Panc1 (cell line): ENCODE measurements at regions not wholly inside any gene's neighbourhood (a gene's known extent, or its start where the extent isn't known, plus 50 kb on each side); places are given as distances from the start of the nearest gene placed in this dataset.

Source experiments
- ATAC-seq: fragments of 200-7000 bp; cut with Tn5 transposase; 2 replicates; pipeline ENCODE4 v1.9.1; 2020; ENCODE audit warnings: mild to moderate bottlenecking, moderate library complexity
- BruUV-seq: library from RNA; stranded (reverse); fragments of 400-500 nt; replicated peaks from 2 replicates; lab custom pipeline; 2021; lab: Mats Ljungman, UMichigan
- CTCF ChIA-PET: fragments of 300-600 bp; sonication (Branson Sonifier 250); formaldehyde crosslinking; loops from one replicate; lab custom pipeline; 2022; ENCODE audit warnings: antibody characterized with exemption; lab: Charles Lee
- POLR2A ChIA-PET: fragments of 300-600 bp; sonication (Branson Sonifier 250); formaldehyde crosslinking; loops from one replicate; lab custom pipeline; 2022; ENCODE audit warnings: antibody characterized with exemption; lab: Charles Lee
- DNase-seq: peaks from one replicate; pipeline ENCODE4 v3.0.0-alpha.2; 2010; ENCODE audit warnings: low read depth, low spot score
- H3K27ac ChIP-seq: 2 replicates; pipeline ENCODE4 v1.5.1; 2011; ENCODE audit warnings: mild to moderate bottlenecking, low read length, inconsistent platforms
- H3K27me3 ChIP-seq: fragments of 200-500 bp; sonication (Bioruptor generic); 2 replicates; pipeline ENCODE4 v1.6.0; 2014; ENCODE audit warnings: low read length, inconsistent platforms; ENCODE audit not compliant: control insufficient read depth, insufficient read depth
- H3K36me3 ChIP-seq: fragments of 200-500 bp; sonication (Bioruptor generic); 2 replicates; pipeline ENCODE4 v1.5.1; 2014; ENCODE audit warnings: inconsistent platforms, mild to moderate bottlenecking, low read length, moderate library complexity; ENCODE audit not compliant: control insufficient read depth, insufficient read depth
- H3K4me1 ChIP-seq: 2 replicates; pipeline ENCODE4 v1.5.1; 2011; ENCODE audit warnings: inconsistent platforms, mild to moderate bottlenecking, low read length, moderate library complexity; ENCODE audit not compliant: control insufficient read depth, insufficient read depth
- H3K4me3 ChIP-seq, 2 experiments: 2 replicates each; pipeline ENCODE4 v1.5.1; 2011 to 2012; ENCODE audit warnings: low read depth in 2 of 2, low read length in 2 of 2, mild to moderate bottlenecking in 2 of 2, inconsistent platforms in 1 of 2, moderate library complexity in 1 of 2
- H3K9me3 ChIP-seq: fragments of 200-500 bp; sonication (Bioruptor generic); 2 replicates; pipeline ENCODE4 v1.5.1; 2014; ENCODE audit warnings: low read depth, mild to moderate bottlenecking, inconsistent platforms, low read length, moderate library complexity; ENCODE audit not compliant: control insufficient read depth, insufficient read depth
- POLR2AphosphoS5 ChIP-seq: IDR thresholded peaks from 2 replicates; pipeline ENCODE4 v1.6.1; 2012; ENCODE audit warnings: mild to moderate bottlenecking, low read depth, low read length, moderate library complexity
- SIN3A ChIP-seq: IDR thresholded peaks from 2 replicates; pipeline ENCODE4 v1.6.1; 2012; ENCODE audit warnings: low read depth, mild to moderate bottlenecking, low read length, moderate library complexity, borderline replicate concordance; ENCODE audit not compliant: insufficient read depth
- TCF7L2 ChIP-seq: IDR thresholded peaks from 2 replicates; pipeline ENCODE4 v1.6.1; 2011; ENCODE audit warnings: mild to moderate bottlenecking, low read depth, low read length, inconsistent platforms
- in situ Hi-C: cut with HindIII; loops from 2 replicates; pipeline ENCODE4 v1.10.0; 2016; ENCODE audit warnings: low sequenced_read_pairs, low pct_unique_long_range_greater_than_20kb
- intact Hi-C: fragments of 100-400 bp; cut with micrococcal nuclease; formaldehyde crosslinking; loops from one replicate; pipeline ENCODE4 v1.10.0; 2022; ENCODE audit not compliant: unreplicated experiment
- TF ChIP-seq, protein P1 (sequence below), 2 experiments: IDR thresholded peaks; 2 replicates each; pipeline ENCODE4 v1.6.1; 2011 to 2012; ENCODE audit warnings: low read depth in 2 of 2, control low read depth in 1 of 2, low read length in 1 of 2, mild to moderate bottlenecking in 1 of 2, moderate library complexity in 1 of 2; ENCODE audit not compliant: insufficient read depth in 1 of 2
- TF ChIP-seq, protein P2 (sequence below): fragments of 450-650 bp; IDR thresholded peaks from 2 replicates; pipeline ENCODE4 v1.5.1; 2017; ENCODE audit warnings: mild to moderate bottlenecking

DNA sequence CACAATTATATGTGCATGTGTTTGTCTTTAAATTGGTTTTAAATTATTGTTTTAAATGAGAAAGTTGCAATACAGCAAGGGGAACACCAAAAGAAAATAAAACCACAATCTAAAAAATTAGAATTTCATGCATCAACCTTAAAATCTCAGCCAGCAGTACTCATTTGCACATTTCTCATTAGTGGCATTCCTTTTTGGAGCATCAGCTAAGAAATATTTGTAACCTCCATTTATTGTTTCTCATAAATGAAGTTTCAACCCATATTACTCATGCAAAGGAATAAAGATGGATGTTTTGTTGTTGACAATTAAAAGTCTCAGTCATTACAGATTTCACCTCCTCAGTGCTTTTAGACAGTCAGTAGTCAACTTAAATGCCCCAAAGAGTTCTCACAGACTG lies 160.1 kb downstream of the TBX15 start:
- Histone ChIP-seq H3K27me3 (no peaks in the 10 kb centered on the region), H3K27ac (no peak overlapping the region), H3K4me3 (no peak overlapping the region), H3K4me1 (no peaks in the 10 kb centered on the region), H3K9me3 (no peaks in the 10 kb centered on the region), H3K36me3 (no peaks in the 10 kb centered on the region)
- no peak for ATAC-seq
- no TSS peak for BruUV-seq
- intact Hi-C loops = no loop called here
- in situ Hi-C loops = no loop called here
- ChIA-PET CTCF (no interaction called here), POLR2A (no interaction called here)
- no peak for DNase-seq
- TF ChIP-seq, protein P1, sequence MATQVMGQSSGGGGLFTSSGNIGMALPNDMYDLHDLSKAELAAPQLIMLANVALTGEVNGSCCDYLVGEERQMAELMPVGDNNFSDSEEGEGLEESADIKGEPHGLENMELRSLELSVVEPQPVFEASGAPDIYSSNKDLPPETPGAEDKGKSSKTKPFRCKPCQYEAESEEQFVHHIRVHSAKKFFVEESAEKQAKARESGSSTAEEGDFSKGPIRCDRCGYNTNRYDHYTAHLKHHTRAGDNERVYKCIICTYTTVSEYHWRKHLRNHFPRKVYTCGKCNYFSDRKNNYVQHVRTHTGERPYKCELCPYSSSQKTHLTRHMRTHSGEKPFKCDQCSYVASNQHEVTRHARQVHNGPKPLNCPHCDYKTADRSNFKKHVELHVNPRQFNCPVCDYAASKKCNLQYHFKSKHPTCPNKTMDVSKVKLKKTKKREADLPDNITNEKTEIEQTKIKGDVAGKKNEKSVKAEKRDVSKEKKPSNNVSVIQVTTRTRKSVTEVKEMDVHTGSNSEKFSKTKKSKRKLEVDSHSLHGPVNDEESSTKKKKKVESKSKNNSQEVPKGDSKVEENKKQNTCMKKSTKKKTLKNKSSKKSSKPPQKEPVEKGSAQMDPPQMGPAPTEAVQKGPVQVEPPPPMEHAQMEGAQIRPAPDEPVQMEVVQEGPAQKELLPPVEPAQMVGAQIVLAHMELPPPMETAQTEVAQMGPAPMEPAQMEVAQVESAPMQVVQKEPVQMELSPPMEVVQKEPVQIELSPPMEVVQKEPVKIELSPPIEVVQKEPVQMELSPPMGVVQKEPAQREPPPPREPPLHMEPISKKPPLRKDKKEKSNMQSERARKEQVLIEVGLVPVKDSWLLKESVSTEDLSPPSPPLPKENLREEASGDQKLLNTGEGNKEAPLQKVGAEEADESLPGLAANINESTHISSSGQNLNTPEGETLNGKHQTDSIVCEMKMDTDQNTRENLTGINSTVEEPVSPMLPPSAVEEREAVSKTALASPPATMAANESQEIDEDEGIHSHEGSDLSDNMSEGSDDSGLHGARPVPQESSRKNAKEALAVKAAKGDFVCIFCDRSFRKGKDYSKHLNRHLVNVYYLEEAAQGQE (IDR thresholded peaks at IDR 0.05; ENCODE audit: insufficient read depth in 1 of 2, low read depth in 2 of 2, low read length in 1 of 2) = no peak
- no peak for TF ChIP-seq SIN3A
- TF ChIP-seq POLR2AphosphoS5 = no peak
- TF ChIP-seq TCF7L2 = no peak
- TF ChIP-seq, protein P2, sequence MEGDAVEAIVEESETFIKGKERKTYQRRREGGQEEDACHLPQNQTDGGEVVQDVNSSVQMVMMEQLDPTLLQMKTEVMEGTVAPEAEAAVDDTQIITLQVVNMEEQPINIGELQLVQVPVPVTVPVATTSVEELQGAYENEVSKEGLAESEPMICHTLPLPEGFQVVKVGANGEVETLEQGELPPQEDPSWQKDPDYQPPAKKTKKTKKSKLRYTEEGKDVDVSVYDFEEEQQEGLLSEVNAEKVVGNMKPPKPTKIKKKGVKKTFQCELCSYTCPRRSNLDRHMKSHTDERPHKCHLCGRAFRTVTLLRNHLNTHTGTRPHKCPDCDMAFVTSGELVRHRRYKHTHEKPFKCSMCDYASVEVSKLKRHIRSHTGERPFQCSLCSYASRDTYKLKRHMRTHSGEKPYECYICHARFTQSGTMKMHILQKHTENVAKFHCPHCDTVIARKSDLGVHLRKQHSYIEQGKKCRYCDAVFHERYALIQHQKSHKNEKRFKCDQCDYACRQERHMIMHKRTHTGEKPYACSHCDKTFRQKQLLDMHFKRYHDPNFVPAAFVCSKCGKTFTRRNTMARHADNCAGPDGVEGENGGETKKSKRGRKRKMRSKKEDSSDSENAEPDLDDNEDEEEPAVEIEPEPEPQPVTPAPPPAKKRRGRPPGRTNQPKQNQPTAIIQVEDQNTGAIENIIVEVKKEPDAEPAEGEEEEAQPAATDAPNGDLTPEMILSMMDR = no peak

DNA sequence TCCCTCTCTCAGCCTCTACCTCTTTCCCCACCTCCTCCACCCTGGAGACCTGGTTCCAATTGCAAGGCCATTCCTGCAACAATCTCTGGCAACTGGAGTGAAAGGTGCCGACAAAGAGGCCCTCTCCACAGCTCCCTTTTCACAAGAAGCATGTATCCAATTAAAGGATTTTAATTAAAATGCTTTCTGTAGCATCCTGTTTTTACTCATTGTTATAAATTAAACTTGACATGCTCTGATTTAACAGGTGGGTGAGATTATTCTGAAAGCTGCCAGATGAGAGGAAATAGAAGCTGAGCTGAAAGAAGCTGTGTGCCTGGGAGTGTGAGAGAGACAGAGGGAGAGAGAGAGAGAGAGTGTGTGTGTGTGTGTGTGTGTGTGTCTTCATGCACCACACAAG lies 160.5 kb downstream of the TBX15 start:
- no peak overlapping the region for H3K4me3 ChIP-seq
- no peaks in the 10 kb centered on the region for H3K9me3 ChIP-seq
- no peak overlapping the region for H3K27ac ChIP-seq
- intact Hi-C loops (no loop called here), in situ Hi-C loops (no loop called here)
- no peaks in the 10 kb centered on the region for H3K36me3 ChIP-seq
- ChIA-PET CTCF (no interaction called here), POLR2A (no interaction called here)
- no TSS peak for BruUV-seq
- DNase-seq (no peak), ATAC-seq (no peak)
- no peak for TF ChIP-seq POLR2AphosphoS5
- no peak for TF ChIP-seq TCF7L2
- TF ChIP-seq, protein P1 (IDR thresholded peaks at IDR 0.05; ENCODE audit: insufficient read depth in 1 of 2, low read depth in 2 of 2, low read length in 1 of 2) = no peak
- no peak for TF ChIP-seq SIN3A
- TF ChIP-seq, protein P2 = no peak
- no peaks in the 10 kb centered on the region for H3K27me3 ChIP-seq
- H3K4me1 ChIP-seq = no peaks in the 10 kb centered on the region
